ENCODE measurements at regions not wholly inside any gene's neighbourhood (a gene's known extent, or its start where the extent isn't known, plus 50 kb on each side); places are given as distances from the start of the nearest gene placed in this dataset.

DNA sequence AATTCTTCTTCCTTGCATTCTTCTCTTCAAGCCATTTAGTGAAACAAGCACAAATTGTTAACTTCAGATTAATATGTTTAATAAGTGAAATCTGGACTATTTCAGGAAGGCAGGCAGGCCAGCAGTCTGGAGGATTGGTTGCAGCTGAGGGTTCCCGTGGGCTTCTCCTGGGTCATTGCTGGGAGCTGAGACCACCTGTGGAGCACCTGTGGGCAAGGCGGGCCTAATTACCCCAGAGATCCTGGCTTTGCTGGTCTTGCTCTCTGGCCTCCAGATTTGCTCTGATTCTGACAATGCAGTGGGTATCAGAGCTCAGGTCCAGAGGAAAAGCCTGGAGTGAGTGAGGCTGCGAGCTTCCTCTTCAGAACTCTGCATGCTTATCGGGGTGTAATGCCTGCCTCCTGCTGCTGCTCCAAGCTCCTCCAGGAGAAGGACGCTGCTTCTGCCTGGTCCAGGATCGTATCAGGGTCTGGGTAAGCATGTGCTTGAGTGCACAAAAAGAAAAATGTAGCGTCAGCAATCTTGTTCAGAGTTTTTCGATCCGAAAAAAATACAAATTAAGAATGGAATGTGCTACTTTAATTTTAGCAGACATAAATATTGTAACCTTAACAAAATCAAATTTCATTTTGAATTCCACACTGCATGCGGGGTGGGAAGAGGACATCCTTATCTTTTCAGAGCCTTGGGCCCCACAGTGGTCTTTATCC is 93.8 kb downstream of the TMEM30B start:
- no peak for DNase-seq (ENCODE audit: low read depth in 6 of 9, low spot score in 9 of 9)
- peaks cover 0 to 10% of the 10 kb centered on the region in 2 donors for H3K4me1 ChIP-seq (ENCODE audit: control insufficient read depth in 2 of 2, insufficient read depth in 2 of 2, low read length in 2 of 2)
- peaks cover 18 to 46% of the 10 kb centered on the region in 2 donors for H3K27me3 ChIP-seq (ENCODE audit: control insufficient read depth in 2 of 2, insufficient read depth in 1 of 2, low read length in 1 of 2)
- peak overlapping the region in 1 of 2 donors; percentile 46 for H3K27ac ChIP-seq (ENCODE audit: low read depth in 1 of 2, low read length in 1 of 2)
- H3K4me3 ChIP-seq (ENCODE audit: low read length in 2 of 2), result no peak overlapping the region
- no peaks in the 10 kb centered on the region for H3K9me3 ChIP-seq (ENCODE audit: control insufficient read depth in 2 of 2, insufficient read depth in 1 of 2, low read length in 1 of 2)
- H3K36me3 ChIP-seq (ENCODE audit: control insufficient read depth in 2 of 2, insufficient read depth in 2 of 2, low read length in 1 of 2), result no peaks in the 10 kb centered on the region
- WGBS, result 73% methylated on average over 10 of the region's 10 CpGs

DNA sequence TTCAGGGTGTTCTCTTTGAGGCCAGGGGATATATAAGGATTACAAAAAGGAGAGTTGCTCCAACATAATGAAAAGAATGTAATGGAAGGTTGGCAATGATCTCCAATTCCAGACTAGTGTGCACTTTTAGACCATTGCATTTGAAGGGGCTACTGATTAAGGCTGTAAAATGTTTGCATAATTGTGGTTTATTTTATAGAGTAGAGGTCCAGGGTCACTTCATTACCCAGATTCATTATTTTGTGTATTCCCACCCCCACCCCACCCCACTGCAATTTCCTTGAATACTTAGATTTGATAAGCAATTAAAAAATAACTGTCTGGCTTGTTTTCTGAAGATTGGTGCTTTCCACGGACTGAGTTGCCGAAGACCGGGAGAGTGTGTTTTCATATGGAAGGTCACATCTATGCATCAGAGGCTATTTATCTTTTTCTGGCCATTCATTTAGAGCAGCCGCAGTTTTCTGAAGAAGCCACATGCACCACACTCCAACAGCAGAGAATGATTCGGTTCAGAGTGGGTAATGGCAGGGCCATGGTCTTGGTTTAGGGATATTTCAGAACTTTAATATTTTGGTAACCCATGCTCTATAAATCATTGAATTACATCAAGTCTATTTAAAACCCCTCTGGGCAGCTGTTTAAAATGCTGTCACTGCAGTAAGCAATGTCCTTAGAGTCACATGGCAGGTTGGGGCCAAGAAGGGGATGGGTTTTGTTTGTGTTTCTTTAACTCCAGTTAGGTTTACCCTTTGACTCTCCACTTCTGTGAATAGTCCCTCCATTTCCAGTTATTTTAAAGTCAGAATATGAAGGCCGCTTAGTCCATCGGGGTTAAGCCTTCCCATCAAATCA is 94.6 kb downstream of the TMEM30B start:
- Histone ChIP-seq H3K27ac (ENCODE audit: low read depth in 1 of 2, low read length in 1 of 2) (peak overlapping the region in 1 of 2 donors; percentile 46), H3K4me1 (ENCODE audit: control insufficient read depth in 2 of 2, insufficient read depth in 2 of 2, low read length in 2 of 2) (peaks cover 0 to 10% of the 10 kb centered on the region in 2 donors), H3K9me3 (ENCODE audit: control insufficient read depth in 2 of 2, insufficient read depth in 1 of 2, low read length in 1 of 2) (no peaks in the 10 kb centered on the region), H3K36me3 (ENCODE audit: control insufficient read depth in 2 of 2, insufficient read depth in 2 of 2, low read length in 1 of 2) (no peaks in the 10 kb centered on the region), H3K4me3 (ENCODE audit: low read length in 2 of 2) (no peak overlapping the region), H3K27me3 (ENCODE audit: control insufficient read depth in 2 of 2, insufficient read depth in 1 of 2, low read length in 1 of 2) (peaks cover 18 to 46% of the 10 kb centered on the region in 2 donors)
- WGBS, result 95% methylated on average over 7 of the region's 7 CpGs
- no peak for DNase-seq (ENCODE audit: low read depth in 6 of 9, low spot score in 9 of 9)

DNA sequence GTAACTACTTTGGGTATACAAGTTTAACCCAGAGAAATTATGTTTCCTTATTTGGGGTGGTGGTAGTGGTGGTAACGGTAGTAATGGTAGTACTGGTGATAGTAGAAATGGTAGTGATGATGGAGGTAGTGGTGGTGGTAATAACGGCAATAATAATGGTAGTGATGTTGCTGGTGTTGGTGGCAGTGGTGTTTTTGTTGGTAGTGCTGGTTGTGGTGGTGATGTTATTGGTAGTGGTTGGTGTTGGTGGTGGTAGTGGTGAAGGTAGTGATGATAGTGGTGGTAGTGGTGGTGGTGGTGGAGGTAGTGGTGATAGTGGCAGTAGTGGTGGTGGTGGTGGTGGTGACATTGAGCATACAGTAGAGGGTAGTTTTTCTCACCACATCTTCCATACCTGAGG is 95.6 kb downstream of the TMEM30B start:
- Histone ChIP-seq H3K27ac (ENCODE audit: low read depth in 1 of 2, low read length in 1 of 2) (no peak overlapping the region), H3K9me3 (ENCODE audit: control insufficient read depth in 2 of 2, insufficient read depth in 1 of 2, low read length in 1 of 2) (no peaks in the 10 kb centered on the region), H3K4me3 (ENCODE audit: low read length in 2 of 2) (no peak overlapping the region), H3K4me1 (ENCODE audit: control insufficient read depth in 2 of 2, insufficient read depth in 2 of 2, low read length in 2 of 2) (peaks cover 0 to 10% of the 10 kb centered on the region in 2 donors), H3K36me3 (ENCODE audit: control insufficient read depth in 2 of 2, insufficient read depth in 2 of 2, low read length in 1 of 2) (no peaks in the 10 kb centered on the region), H3K27me3 (ENCODE audit: control insufficient read depth in 2 of 2, insufficient read depth in 1 of 2, low read length in 1 of 2) (peaks cover 16 to 38% of the 10 kb centered on the region in 2 donors)
- DNase-seq (ENCODE audit: low read depth in 6 of 9, low spot score in 9 of 9), result no peak
- WGBS, result 68% methylated on average over 2 of the region's 2 CpGs

DNA sequence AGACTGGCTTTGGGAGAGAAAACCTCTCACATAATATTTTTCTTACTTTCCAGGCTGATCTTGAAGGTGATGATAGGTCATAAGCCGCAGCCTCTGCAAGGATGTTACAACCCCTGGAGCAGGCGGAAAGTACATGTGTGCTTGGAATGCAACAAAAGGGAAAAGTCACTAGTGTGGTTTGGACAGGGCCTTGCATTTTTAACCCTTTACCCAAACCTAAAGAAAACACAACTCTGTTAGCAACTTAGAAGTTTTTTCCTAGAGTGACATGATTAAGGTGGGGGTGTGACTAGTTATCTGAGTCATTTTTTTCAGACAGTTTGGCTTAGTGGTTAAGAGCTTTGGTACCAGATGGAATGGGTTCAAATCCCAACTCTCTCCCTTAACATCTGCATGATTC is 97.0 kb downstream of the TMEM30B start:
- Histone ChIP-seq H3K27me3 (ENCODE audit: control insufficient read depth in 2 of 2, insufficient read depth in 1 of 2, low read length in 1 of 2) (peaks cover 7 to 24% of the 10 kb centered on the region in 2 donors), H3K4me1 (ENCODE audit: control insufficient read depth in 2 of 2, insufficient read depth in 2 of 2, low read length in 2 of 2) (peaks cover 0 to 10% of the 10 kb centered on the region in 2 donors), H3K36me3 (ENCODE audit: control insufficient read depth in 2 of 2, insufficient read depth in 2 of 2, low read length in 1 of 2) (no peaks in the 10 kb centered on the region), H3K9me3 (ENCODE audit: control insufficient read depth in 2 of 2, insufficient read depth in 1 of 2, low read length in 1 of 2) (no peaks in the 10 kb centered on the region), H3K4me3 (ENCODE audit: low read length in 2 of 2) (no peak overlapping the region), H3K27ac (ENCODE audit: low read depth in 1 of 2, low read length in 1 of 2) (no peak overlapping the region)
- no peak for DNase-seq (ENCODE audit: low read depth in 6 of 9, low spot score in 9 of 9)
- 94% methylated on average over 2 of the region's 2 CpGs for WGBS

DNA sequence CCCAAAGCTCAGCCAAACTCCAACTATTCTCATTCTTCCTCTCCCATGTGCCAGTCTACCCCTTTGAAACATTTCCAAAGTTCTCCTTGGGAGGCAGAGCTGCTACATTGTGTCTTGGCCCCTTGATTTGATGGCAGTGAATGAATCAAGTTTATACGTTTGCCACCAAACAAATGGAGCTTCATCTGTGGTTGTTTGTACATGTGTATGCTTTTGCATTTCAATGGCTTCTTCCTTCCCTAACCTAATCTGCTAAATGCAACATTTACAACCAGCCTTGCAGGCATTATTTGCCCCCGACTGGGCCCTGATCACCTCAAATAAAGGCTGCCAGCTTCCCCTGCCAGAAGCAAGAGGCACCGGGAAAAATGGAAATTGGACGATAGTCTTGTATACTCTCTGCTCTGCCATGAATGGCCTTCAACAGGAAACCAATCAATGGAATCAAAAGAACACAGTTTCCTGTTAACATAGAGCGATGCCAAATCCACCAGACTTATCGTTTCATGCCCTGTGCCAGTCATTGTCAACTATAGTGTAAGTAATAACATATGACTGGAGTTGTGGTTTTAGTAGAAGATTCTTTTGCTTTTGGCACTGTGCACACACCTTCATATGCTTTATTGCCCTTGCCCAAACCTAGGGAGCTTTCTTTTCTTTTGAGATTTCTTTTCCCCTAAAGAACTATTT is 97.8 kb downstream of the TMEM30B start:
- Histone ChIP-seq H3K9me3 (ENCODE audit: control insufficient read depth in 2 of 2, insufficient read depth in 1 of 2, low read length in 1 of 2) (no peaks in the 10 kb centered on the region), H3K4me1 (ENCODE audit: control insufficient read depth in 2 of 2, insufficient read depth in 2 of 2, low read length in 2 of 2) (peaks cover 0 to 11% of the 10 kb centered on the region in 2 donors), H3K27me3 (ENCODE audit: control insufficient read depth in 2 of 2, insufficient read depth in 1 of 2, low read length in 1 of 2) (peaks cover 4 to 16% of the 10 kb centered on the region in 2 donors), H3K4me3 (ENCODE audit: low read length in 2 of 2) (no peak overlapping the region), H3K36me3 (ENCODE audit: control insufficient read depth in 2 of 2, insufficient read depth in 2 of 2, low read length in 1 of 2) (no peaks in the 10 kb centered on the region), H3K27ac (ENCODE audit: low read depth in 1 of 2, low read length in 1 of 2) (peak overlapping the region in 1 of 2 donors; percentile 26)
- no peak for DNase-seq (ENCODE audit: low read depth in 6 of 9, low spot score in 9 of 9)
- 26% methylated on average over 6 of the region's 6 CpGs for WGBS

DNA sequence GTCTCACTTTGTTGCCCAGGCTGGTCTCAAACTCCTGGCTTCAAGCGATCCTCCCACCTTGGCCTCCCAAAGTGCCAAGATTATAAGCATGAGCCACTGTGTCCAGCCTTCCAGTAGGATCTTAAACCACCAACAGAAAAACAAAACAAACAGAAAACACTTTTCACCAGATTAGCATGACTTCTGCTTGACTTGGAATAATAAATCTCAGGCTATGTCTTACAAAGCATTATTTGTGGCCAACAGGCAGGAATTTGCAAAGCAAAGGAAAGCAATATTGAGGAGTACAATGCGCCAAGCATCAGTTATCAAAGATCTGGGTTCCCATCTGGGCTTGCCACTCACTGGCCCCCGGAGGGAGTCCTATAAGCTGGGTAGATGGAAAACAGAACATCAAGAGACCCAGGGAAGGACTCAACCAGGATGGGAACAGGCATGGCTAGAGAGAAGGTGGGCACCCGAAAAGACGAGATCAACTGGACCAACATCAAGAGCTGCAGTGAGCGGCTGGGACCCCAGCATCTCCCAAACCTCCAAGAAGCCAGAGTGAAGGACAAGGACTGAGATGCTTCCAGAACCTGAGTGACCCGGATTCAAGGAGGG is 101.2 kb downstream of the TMEM30B start:
- Histone ChIP-seq H3K4me3 (ENCODE audit: low read length in 2 of 2) (no peak overlapping the region), H3K9me3 (ENCODE audit: control insufficient read depth in 2 of 2, insufficient read depth in 1 of 2, low read length in 1 of 2) (no peaks in the 10 kb centered on the region), H3K36me3 (ENCODE audit: control insufficient read depth in 2 of 2, insufficient read depth in 2 of 2, low read length in 1 of 2) (no peaks in the 10 kb centered on the region), H3K27ac (ENCODE audit: low read depth in 1 of 2, low read length in 1 of 2) (no peak overlapping the region), H3K4me1 (ENCODE audit: control insufficient read depth in 2 of 2, insufficient read depth in 2 of 2, low read length in 2 of 2) (peaks cover 0 to 2% of the 10 kb centered on the region in 2 donors), H3K27me3 (ENCODE audit: control insufficient read depth in 2 of 2, insufficient read depth in 1 of 2, low read length in 1 of 2) (no peaks in the 10 kb centered on the region)
- 96% methylated on average over 7 of the region's 7 CpGs for WGBS
- no peak for DNase-seq (ENCODE audit: low read depth in 6 of 9, low spot score in 9 of 9)

DNA sequence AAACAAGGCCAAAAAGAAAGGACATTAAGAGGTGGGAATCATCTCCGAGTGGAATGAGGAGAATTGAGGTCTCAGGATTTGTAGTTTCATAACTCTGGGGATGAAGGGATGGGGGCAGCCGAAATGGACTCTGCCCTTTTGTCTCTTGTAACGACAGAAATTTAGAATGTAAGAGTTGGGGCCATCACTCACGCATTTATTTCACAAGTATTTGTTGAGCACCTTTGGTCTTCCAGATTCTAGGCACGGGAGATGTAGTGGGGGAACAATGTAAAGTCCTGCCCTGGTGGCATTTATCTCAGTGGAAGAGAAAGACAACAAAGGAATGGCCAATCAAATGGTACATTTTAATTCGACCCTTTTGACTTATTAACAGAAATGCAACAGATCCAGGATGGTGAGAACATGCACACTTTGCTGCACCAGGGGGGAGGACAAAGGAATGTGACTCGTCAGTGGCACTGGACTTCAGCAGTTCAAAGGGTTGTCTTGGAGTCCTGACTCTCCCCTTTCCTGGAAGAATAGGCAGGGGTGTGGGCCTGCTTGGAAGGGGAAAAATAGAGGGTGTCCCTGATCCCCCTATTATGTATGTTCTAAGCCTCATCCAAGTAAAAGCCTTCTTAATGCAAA is 102.0 kb downstream of the TMEM30B start:
- Histone ChIP-seq H3K4me1 (ENCODE audit: control insufficient read depth in 2 of 2, insufficient read depth in 2 of 2, low read length in 2 of 2) (peaks cover 0 to 2% of the 10 kb centered on the region in 2 donors), H3K36me3 (ENCODE audit: control insufficient read depth in 2 of 2, insufficient read depth in 2 of 2, low read length in 1 of 2) (no peaks in the 10 kb centered on the region), H3K27ac (ENCODE audit: low read depth in 1 of 2, low read length in 1 of 2) (no peak overlapping the region), H3K9me3 (ENCODE audit: control insufficient read depth in 2 of 2, insufficient read depth in 1 of 2, low read length in 1 of 2) (no peaks in the 10 kb centered on the region), H3K27me3 (ENCODE audit: control insufficient read depth in 2 of 2, insufficient read depth in 1 of 2, low read length in 1 of 2) (no peaks in the 10 kb centered on the region), H3K4me3 (ENCODE audit: low read length in 2 of 2) (no peak overlapping the region)
- 90% methylated on average over 7 of the region's 7 CpGs for WGBS
- no peak for DNase-seq (ENCODE audit: low read depth in 6 of 9, low spot score in 9 of 9)

DNA sequence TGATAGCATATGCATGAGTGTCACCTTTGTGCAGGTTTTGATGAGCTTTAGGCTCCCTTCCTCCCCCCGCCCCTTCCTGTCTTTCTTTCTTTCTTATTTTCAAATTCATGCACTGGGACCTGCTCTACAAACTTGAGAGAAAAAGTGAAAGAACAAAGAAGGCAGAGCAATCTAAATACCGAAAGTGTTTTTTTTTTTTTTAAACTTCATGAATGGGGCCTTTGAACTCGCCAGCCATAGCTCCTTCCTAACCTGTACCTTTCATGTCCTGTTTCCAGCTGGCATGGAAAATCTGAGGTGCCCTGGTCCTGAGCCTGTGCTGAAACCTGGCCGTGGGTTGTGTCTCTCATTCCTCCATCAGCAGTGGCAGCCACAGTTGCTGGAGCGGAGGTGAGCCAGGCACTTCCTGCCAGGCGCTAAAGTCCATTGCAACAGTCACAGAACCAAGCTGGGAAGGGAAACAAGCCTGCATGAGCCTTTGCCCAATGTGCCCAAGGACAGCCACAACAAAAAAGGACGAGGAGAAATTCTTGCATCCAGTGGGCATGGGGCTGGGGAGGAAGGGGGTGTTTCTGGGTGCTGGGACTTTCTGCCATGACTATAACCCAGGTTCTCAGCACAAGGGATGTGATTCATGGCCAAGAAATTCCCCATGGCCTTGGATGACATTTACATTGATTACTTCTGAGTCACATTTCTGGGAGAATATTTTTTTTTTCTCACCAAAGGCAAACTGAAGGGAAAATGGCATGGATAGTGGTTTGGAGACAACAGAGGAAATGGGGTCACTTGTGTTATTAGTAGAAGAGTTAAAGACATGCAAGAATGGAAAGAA is 102.7 kb downstream of the TMEM30B start:
- 87% methylated on average over 7 of the region's 7 CpGs for WGBS
- no peaks in the 10 kb centered on the region for H3K27me3 ChIP-seq (ENCODE audit: control insufficient read depth in 2 of 2, insufficient read depth in 1 of 2, low read length in 1 of 2)
- H3K4me1 ChIP-seq (ENCODE audit: control insufficient read depth in 2 of 2, insufficient read depth in 2 of 2, low read length in 2 of 2), result peaks cover 0 to 2% of the 10 kb centered on the region in 2 donors
- no peak overlapping the region for H3K4me3 ChIP-seq (ENCODE audit: low read length in 2 of 2)
- no peak for DNase-seq (ENCODE audit: low read depth in 6 of 9, low spot score in 9 of 9)
- no peaks in the 10 kb centered on the region for H3K36me3 ChIP-seq (ENCODE audit: control insufficient read depth in 2 of 2, insufficient read depth in 2 of 2, low read length in 1 of 2)
- H3K9me3 ChIP-seq (ENCODE audit: control insufficient read depth in 2 of 2, insufficient read depth in 1 of 2, low read length in 1 of 2), result no peaks in the 10 kb centered on the region
- peak overlapping the region in 1 of 2 donors; percentile 43 for H3K27ac ChIP-seq (ENCODE audit: low read depth in 1 of 2, low read length in 1 of 2)
